T-cell (primary cell): ENCODE measurements at regions not wholly inside any gene's neighbourhood (a gene's known extent, or its start where the extent isn't known, plus 50 kb on each side); places are given as distances from the start of the nearest gene placed in this dataset.

Source experiments
- ATAC-seq, 4 experiments: fragments of 200-7000 bp in 3 of 4; fragments of 150-1000 bp in 1 of 4; cut with Tn5 transposase; replicated peaks in 1 of 4; 1 replicate in 3 of 4; 2 replicates in 1 of 4; pipeline ENCODE4 v1.10.0; 2021; ENCODE audit warnings: moderate library complexity in 3 of 4, mild to moderate bottlenecking in 2 of 4, moderate number of reproducible peaks in 1 of 4
- CTCF ChIA-PET, 2 donors: fragments of 300-600 bp; sonication (Branson Sonifier 250); formaldehyde crosslinking; loops; one replicate each; lab custom pipeline; 2022; ENCODE audit warnings: antibody characterized with exemption in 2 of 2; lab: Charles Lee
- POLR2A ChIA-PET, 2 donors: fragments of 300-600 bp; sonication (Branson Sonifier 250); formaldehyde crosslinking; loops; one replicate each; lab custom pipeline; 2022; ENCODE audit warnings: antibody characterized with exemption in 2 of 2; lab: Charles Lee
- DNase-seq, 35 experiments: peaks; one replicate each; pipeline versions ENCODE4 v3.0.0 to v3.0.0-alpha.2; 2013 to 2023
- H3K27ac ChIP-seq: one replicate; pipeline ENCODE4 v1.5.1; 2013; ENCODE audit warnings: low read length
- H3K27me3 ChIP-seq, 2 experiments: replicated peaks in 1 of 2; 1 replicate in 1 of 2; 2 replicates in 1 of 2; pipeline versions ENCODE4 v1.6.1 to v1.7.0; 2013; ENCODE audit warnings: low read length in 1 of 2, mixed read lengths in 1 of 2; ENCODE audit not compliant: control insufficient read depth in 2 of 2, insufficient read depth in 2 of 2; ENCODE audit errors: extremely low read depth in 1 of 2
- H3K36me3 ChIP-seq, 2 donors: 1 replicate in 1 of 2; 2 replicates in 1 of 2; pipeline versions ENCODE4 v1.6.1 to v1.7.0; 2013; ENCODE audit warnings: low read length in 1 of 2; ENCODE audit not compliant: control insufficient read depth in 2 of 2, insufficient read depth in 1 of 2; ENCODE audit errors: extremely low read depth in 1 of 2
- H3K4me1 ChIP-seq, 2 experiments: 1 replicate in 1 of 2; 2 replicates in 1 of 2; pipeline versions ENCODE4 v1.6.1 to v1.7.0; 2013; ENCODE audit warnings: low read length in 2 of 2, mixed read lengths in 1 of 2; ENCODE audit not compliant: insufficient read depth in 2 of 2, control insufficient read depth in 1 of 2; ENCODE audit errors: extremely low read depth in 1 of 2
- H3K4me3 ChIP-seq, 2 donors: 1 replicate in 1 of 2; 2 replicates in 1 of 2; pipeline versions ENCODE4 v1.5.1 to v1.7.0; 2013; ENCODE audit warnings: mild to moderate bottlenecking in 2 of 2, low read length in 1 of 2, moderate library complexity in 1 of 2; ENCODE audit not compliant: control insufficient read depth in 1 of 2; ENCODE audit errors: extremely low read depth in 1 of 2
- H3K9me3 ChIP-seq: 2 replicates; pipeline ENCODE4 v1.7.0; 2013
- H3K27ac Mint-ChIP-seq, 2 donors: one replicate each; pipeline ENCODE4 v1.8.0; 2020 to 2021; ENCODE audit warnings: mild to moderate bottlenecking in 2 of 2, mixed read lengths in 2 of 2
- H3K27me3 Mint-ChIP-seq, 2 donors: one replicate each; pipeline ENCODE4 v1.8.0; 2021 to 2022; ENCODE audit warnings: mixed read lengths in 2 of 2
- H3K36me3 Mint-ChIP-seq: one replicate; pipeline ENCODE4 v1.8.0; 2021; ENCODE audit warnings: mixed read lengths
- H3K4me1 Mint-ChIP-seq, 3 donors: one replicate each; pipeline ENCODE4 v1.8.0; 2020 to 2022; ENCODE audit warnings: mixed read lengths in 3 of 3, mild to moderate bottlenecking in 1 of 3
- H3K4me3 Mint-ChIP-seq, 3 donors: one replicate each; pipeline ENCODE4 v1.8.0; 2020 to 2022; ENCODE audit warnings: mild to moderate bottlenecking in 3 of 3, mixed read lengths in 3 of 3, moderate library complexity in 3 of 3
- H3K9me3 Mint-ChIP-seq, 3 donors: one replicate each; pipeline ENCODE4 v1.8.0; 2020 to 2022; ENCODE audit warnings: mixed read lengths in 3 of 3
- WGBS: methylation state at CpG from one replicate; pipeline ENCODE4 v1.1.5; 2013; ENCODE audit warnings: missing lambda C conversion rate; ENCODE audit not compliant: insufficient coverage; 5-methylcytosine and 5-hydroxymethylcytosine counted together

DNA sequence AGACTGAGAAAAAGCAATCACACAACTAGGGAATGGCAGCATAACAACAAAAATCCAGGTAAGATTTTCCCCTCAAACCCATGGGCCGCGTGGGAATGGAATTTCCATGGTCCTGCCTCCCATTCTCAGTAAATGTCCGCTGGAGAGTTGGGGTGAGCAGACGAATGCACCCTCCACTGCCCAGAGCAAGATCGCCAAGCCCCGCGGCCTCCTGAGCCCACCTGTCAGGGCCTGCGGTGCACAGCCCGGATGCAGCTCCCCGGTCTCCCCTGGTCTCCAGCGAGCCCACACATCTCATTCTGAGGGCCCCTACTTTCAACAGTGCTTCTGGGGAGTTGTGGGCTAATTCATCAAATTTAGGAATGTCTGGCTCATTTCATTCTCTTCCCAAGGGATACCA, 327.4 kb upstream of the HS6ST1 start:
- Histone ChIP-seq H3K4me1 (no peaks in the 10 kb centered on the region), H3K27ac (no peak overlapping the region), H3K4me3 (no peak overlapping the region), H3K36me3 (no peaks in the 10 kb centered on the region), H3K27me3 (peaks cover 0 to 2% of the 10 kb centered on the region in 2 experiments), H3K9me3 (no peaks in the 10 kb centered on the region)
- Mint-ChIP-seq H3K36me3 (no peaks in the 10 kb centered on the region), H3K27me3 (no peaks in the 10 kb centered on the region), H3K9me3 (no peaks in the 10 kb centered on the region), H3K4me3 (no peak overlapping the region), H3K4me1 (no peaks in the 10 kb centered on the region), H3K27ac (no peak overlapping the region)
- DNase-seq, result no peak
- WGBS, result no CpG with 5 or more reads among the region's 11 CpGs
- ATAC-seq, result no peak
- ChIA-PET CTCF (no interaction called here), POLR2A (no interaction called here)

DNA sequence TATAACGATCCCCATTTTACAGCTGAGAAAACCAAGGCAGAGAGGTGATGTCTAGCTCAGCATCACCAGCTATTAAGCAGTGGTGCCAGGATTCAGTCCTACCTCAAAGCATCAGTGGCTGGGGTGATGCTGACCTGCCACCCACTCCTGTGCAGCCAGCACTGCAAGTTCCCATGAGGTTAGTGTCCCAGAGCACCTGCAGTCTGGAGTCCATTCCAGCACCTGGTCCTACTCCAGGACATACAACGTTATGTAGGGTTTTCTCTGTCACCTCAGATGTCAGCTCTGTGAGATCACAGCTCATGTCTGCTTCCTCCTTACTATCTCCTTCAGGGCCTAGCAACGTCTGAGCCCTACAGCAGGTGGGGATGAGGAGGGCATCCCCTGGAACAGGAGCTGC, 328.0 kb upstream of the HS6ST1 start:
- Histone ChIP-seq H3K4me3 (no peak overlapping the region), H3K27ac (no peak overlapping the region), H3K4me1 (no peaks in the 10 kb centered on the region), H3K36me3 (no peaks in the 10 kb centered on the region), H3K9me3 (no peaks in the 10 kb centered on the region), H3K27me3 (peaks cover 0 to 2% of the 10 kb centered on the region in 2 experiments)
- CTCF ChIA-PET, result no interaction called here
- no peaks in the 10 kb centered on the region for H3K4me1 Mint-ChIP-seq
- no peaks in the 10 kb centered on the region for H3K27me3 Mint-ChIP-seq
- H3K9me3 Mint-ChIP-seq, result no peaks in the 10 kb centered on the region
- 100% methylated on average over 1 of the region's 3 CpGs for WGBS
- POLR2A ChIA-PET, result no interaction called here
- DNase-seq (no peak), ATAC-seq (no peak)
- no peaks in the 10 kb centered on the region for H3K36me3 Mint-ChIP-seq
- no peak overlapping the region for H3K27ac Mint-ChIP-seq
- no peak overlapping the region for H3K4me3 Mint-ChIP-seq

DNA sequence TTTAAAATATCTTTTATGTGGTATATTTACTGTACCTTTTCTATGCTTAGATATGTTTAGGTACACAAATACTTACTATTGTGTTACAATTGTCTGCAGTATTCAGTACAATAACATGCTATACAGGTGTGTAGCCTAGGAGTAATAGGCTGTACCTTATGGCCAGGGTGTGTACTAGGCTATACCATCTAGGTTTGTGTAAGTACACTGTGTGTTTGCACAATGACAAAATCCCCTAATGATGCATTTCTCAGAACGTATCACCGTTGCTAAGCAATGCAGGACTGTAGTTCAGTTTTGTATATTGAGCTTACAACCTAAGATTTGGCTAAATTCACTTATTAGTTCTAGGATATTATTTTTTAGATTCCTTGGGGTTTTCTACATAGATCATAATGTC, 332.3 kb upstream of the HS6ST1 start:
- Mint-ChIP-seq H3K27me3 (no peaks in the 10 kb centered on the region), H3K36me3 (no peaks in the 10 kb centered on the region), H3K4me3 (no peak overlapping the region), H3K4me1 (peaks cover 0 to 2% (median 0%) of the 10 kb centered on the region in 3 donors), H3K27ac (no peak overlapping the region), H3K9me3 (no peaks in the 10 kb centered on the region)
- no peaks in the 10 kb centered on the region for H3K27me3 ChIP-seq
- no peaks in the 10 kb centered on the region for H3K9me3 ChIP-seq
- ChIA-PET CTCF (no interaction called here), POLR2A (no interaction called here)
- ATAC-seq, result no peak
- no peak overlapping the region for H3K27ac ChIP-seq
- no peaks in the 10 kb centered on the region for H3K36me3 ChIP-seq
- DNase-seq, result no peak
- no CpG with 5 or more reads among the region's 2 CpGs for WGBS
- H3K4me3 ChIP-seq, result no peak overlapping the region
- peaks cover 0 to 2% of the 10 kb centered on the region in 2 experiments for H3K4me1 ChIP-seq

DNA sequence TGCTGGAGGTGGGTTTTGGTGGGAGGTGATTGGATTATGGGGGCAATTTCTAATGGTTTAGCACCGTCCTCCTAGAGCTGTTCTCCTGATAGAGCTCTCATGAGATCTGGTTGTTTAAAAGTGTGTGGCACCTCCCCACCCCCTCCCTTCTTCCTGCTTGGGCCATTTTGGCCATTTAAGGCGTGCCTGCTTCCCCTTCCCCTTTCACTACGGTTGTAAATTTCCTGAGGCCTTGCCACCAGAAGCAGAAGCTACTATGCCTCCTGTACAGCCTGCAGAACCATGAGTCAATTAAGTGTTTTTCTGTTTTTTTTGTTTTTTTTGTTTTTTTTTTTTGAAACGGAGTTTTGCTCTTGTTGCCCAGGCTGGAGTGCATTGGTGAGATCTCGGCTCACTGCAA, 335.7 kb upstream of the HS6ST1 start:
- WGBS, result no CpG with 5 or more reads among the region's 5 CpGs
- Mint-ChIP-seq H3K4me1 (peaks cover 0 to 2% (median 0%) of the 10 kb centered on the region in 3 donors), H3K4me3 (no peak overlapping the region), H3K36me3 (no peaks in the 10 kb centered on the region), H3K27ac (no peak overlapping the region), H3K27me3 (peaks cover 0 to 7% of the 10 kb centered on the region in 2 donors), H3K9me3 (no peaks in the 10 kb centered on the region)
- Histone ChIP-seq H3K4me1 (peaks cover 0 to 2% of the 10 kb centered on the region in 2 experiments), H3K36me3 (no peaks in the 10 kb centered on the region), H3K27me3 (peaks cover 0 to 3% of the 10 kb centered on the region in 2 experiments), H3K9me3 (no peaks in the 10 kb centered on the region), H3K4me3 (no peak overlapping the region), H3K27ac (no peak overlapping the region)
- ChIA-PET CTCF (no interaction called here), POLR2A (no interaction called here)
- no peak for DNase-seq
- no peak for ATAC-seq

DNA sequence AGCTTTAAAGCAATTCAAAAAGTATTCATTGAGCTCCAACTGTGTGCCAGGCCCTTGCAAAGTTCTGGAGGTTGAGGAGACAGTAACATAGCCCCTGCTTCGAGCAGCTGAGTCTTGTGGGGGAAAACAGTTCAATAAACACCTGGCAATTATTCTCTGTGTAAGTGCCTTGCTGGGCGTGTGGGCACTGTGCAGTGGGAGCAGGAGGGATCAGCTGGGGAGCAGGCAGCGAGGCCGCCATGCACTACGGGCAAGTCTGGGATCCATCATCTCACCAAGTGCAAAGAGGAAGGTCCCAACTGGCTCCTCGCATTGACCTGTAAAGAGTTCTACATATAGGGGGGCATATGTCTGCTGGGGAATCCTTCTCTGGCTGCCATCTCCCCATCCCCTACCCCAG, 342.2 kb upstream of the HS6ST1 start:
- H3K4me3 ChIP-seq, result no peak overlapping the region
- no peaks in the 10 kb centered on the region for H3K36me3 ChIP-seq
- DNase-seq (no peak), ATAC-seq (no peak)
- peaks cover 11 to 28% of the 10 kb centered on the region in 2 donors for H3K27me3 Mint-ChIP-seq
- no peak overlapping the region for H3K4me3 Mint-ChIP-seq
- no peaks in the 10 kb centered on the region for H3K9me3 ChIP-seq
- ChIA-PET CTCF (no interaction called here), POLR2A (no interaction called here)
- no peaks in the 10 kb centered on the region for H3K4me1 Mint-ChIP-seq
- H3K27me3 ChIP-seq, result peaks cover 0 to 24% of the 10 kb centered on the region in 2 experiments
- H3K4me1 ChIP-seq, result peaks cover 0 to 4% of the 10 kb centered on the region in 2 experiments
- H3K36me3 Mint-ChIP-seq, result no peaks in the 10 kb centered on the region
- H3K27ac Mint-ChIP-seq, result no peak overlapping the region
- no peak overlapping the region for H3K27ac ChIP-seq
- no peaks in the 10 kb centered on the region for H3K9me3 Mint-ChIP-seq
- WGBS, result 57% methylated on average over 2 of the region's 6 CpGs

DNA sequence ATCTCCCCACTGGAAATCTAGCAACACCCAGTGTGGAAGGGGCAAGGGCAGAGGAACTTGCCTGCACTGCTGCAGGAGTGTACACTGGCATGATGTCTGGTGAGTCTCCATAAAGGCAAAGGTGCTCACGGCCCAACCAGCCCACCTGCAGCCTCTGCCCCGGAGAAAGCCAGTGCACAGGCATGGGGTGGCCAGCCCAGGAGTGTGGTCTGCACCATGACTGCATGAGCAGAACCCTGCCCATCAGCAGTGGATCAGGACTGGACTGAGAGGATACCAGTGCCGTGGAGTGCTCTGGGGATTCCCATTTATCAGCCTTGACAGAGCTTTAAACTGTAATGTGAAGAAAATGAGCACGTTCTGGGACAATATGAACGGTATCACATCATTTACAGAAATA, 342.6 kb upstream of the HS6ST1 start:
- ChIA-PET POLR2A (no interaction called here), CTCF (no interaction called here)
- Mint-ChIP-seq H3K36me3 (no peaks in the 10 kb centered on the region), H3K27ac (no peak overlapping the region), H3K27me3 (peaks cover 15 to 33% of the 10 kb centered on the region in 2 donors), H3K9me3 (no peaks in the 10 kb centered on the region), H3K4me3 (no peak overlapping the region), H3K4me1 (no peaks in the 10 kb centered on the region)
- 67% methylated on average over 3 of the region's 5 CpGs for WGBS
- ATAC-seq, result no peak
- no peak for DNase-seq
- peaks cover 0 to 26% of the 10 kb centered on the region in 2 experiments for H3K27me3 ChIP-seq
- no peaks in the 10 kb centered on the region for H3K9me3 ChIP-seq
- no peak overlapping the region for H3K27ac ChIP-seq
- H3K4me1 ChIP-seq, result peaks cover 0 to 4% of the 10 kb centered on the region in 2 experiments
- H3K4me3 ChIP-seq, result no peak overlapping the region
- H3K36me3 ChIP-seq, result no peaks in the 10 kb centered on the region

DNA sequence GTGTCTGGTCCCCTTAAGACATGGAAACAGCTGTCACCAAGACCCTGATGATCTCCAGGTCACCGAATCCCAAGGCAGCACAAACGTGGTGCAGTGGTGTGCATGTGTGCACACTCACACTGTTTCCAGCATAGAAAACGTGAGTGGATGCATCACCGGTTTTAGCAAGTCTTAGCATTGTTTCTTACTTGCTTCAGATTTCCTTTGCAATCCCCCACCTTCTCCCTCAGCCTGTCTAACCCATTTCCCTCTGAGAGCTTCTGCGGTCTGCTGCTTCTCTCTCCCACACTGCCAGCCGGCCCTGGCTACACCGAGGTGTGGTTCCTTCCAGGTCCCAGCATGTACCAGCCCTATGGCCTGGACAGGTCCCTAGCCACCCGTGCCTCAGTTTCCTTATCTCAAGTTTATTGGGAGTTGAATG, 343.4 kb upstream of the HS6ST1 start:
- 20% methylated on average over 2 of the region's 8 CpGs for WGBS
- Histone ChIP-seq H3K36me3 (no peaks in the 10 kb centered on the region), H3K27ac (no peak overlapping the region), H3K27me3 (peaks cover 0 to 34% of the 10 kb centered on the region in 2 experiments), H3K4me1 (peaks cover 0 to 4% of the 10 kb centered on the region in 2 experiments), H3K4me3 (no peak overlapping the region), H3K9me3 (no peaks in the 10 kb centered on the region)
- Mint-ChIP-seq H3K9me3 (no peaks in the 10 kb centered on the region), H3K36me3 (no peaks in the 10 kb centered on the region), H3K27me3 (peaks cover 16 to 36% of the 10 kb centered on the region in 2 donors), H3K4me1 (no peaks in the 10 kb centered on the region), H3K27ac (no peak overlapping the region), H3K4me3 (no peak overlapping the region)
- no peak for DNase-seq
- CTCF ChIA-PET, result no interaction called here
- no peak for ATAC-seq
- POLR2A ChIA-PET, result no interaction called here
